CD4-positive, alpha-beta T cell treated with Interleukin-15 for 4 hours (primary cell): ENCODE measurements at regions not wholly inside any gene's neighbourhood (a gene's known extent, or its start where the extent isn't known, plus 50 kb on each side); places are given as distances from the start of the nearest gene placed in this dataset.

ENCODE experiments used
- DNase-seq: peaks from one replicate; pipeline ENCODE4 v3.0.0-alpha.2; 2020; ENCODE audit warnings: low spot score

- no peak for DNase-seq
These were observed 147.5 kb downstream of the CRYBB2 start for GRCh38 chr22:25366876-25367466.

- DNase-seq: no peak
These were observed 148.3 kb downstream of the CRYBB2 start for GRCh38 chr22:25367756-25368155.

- no peak for DNase-seq
These were observed 148.8 kb downstream of the CRYBB2 start for GRCh38 chr22:25368271-25368670.

- DNase-seq: no peak
These were observed 149.6 kb downstream of the CRYBB2 start for GRCh38 chr22:25369041-25369440.

- DNase-seq: no peak
These were observed 150.9 kb downstream of the CRYBB2 start for GRCh38 chr22:25370322-25370721.

GRCh38 chr22:25372000-25372595, 152.7 kb downstream of the CRYBB2 start:
- no peak for DNase-seq

GRCh38 chr22:25373961-25374360, 154.5 kb downstream of the CRYBB2 start:
- DNase-seq: no peak

- DNase-seq: no peak
These were observed 155.4 kb downstream of the CRYBB2 start for GRCh38 chr22:25374869-25375268.

- DNase-seq: no peak
These were observed 156.2 kb downstream of the CRYBB2 start for GRCh38 chr22:25375683-25376082.

- no peak for DNase-seq
These were observed 158.3 kb downstream of the CRYBB2 start for GRCh38 chr22:25377699-25378098.

GRCh38 chr22:25380122-25380747, 160.8 kb downstream of the CRYBB2 start:
- no peak for DNase-seq

GRCh38 chr22:25382762-25383161, 163.3 kb downstream of the CRYBB2 start:
- DNase-seq: no peak

- no peak for DNase-seq
These were observed 163.9 kb downstream of the CRYBB2 start for GRCh38 chr22:25383278-25383820.

- no peak for DNase-seq
These were observed 164.5 kb downstream of the CRYBB2 start for GRCh38 chr22:25383892-25384291.

GRCh38 chr22:25386538-25386884, 167.1 kb downstream of the CRYBB2 start:
- DNase-seq: no peak

GRCh38 chr22:25388415-25388814, 169.0 kb downstream of the CRYBB2 start:
- no peak for DNase-seq

- DNase-seq: no peak
These were observed 169.6 kb downstream of the CRYBB2 start for GRCh38 chr22:25388866-25389540.

- no peak for DNase-seq
These were observed 170.1 kb downstream of the CRYBB2 start for GRCh38 chr22:25389541-25389919.

GRCh38 chr22:25390297-25391240, 171.1 kb downstream of the CRYBB2 start:
- no peak for DNase-seq

GRCh38 chr22:25392584-25392983, 171.9 kb upstream of the GRK3 start:
- no peak for DNase-seq

GRCh38 chr22:25393121-25393805, 171.2 kb upstream of the GRK3 start:
- DNase-seq: no peak
